Activated CD4-positive, alpha-beta T cell treated with anti-CD3 and anti-CD28 coated beads, Interleukin-2, amount 10 ng/mL, durations not matched to agents 24 days and 14 days (primary cell): ENCODE measurements at regions not wholly inside any gene's neighbourhood (a gene's known extent, or its start where the extent isn't known, plus 50 kb on each side); places are given as distances from the start of the nearest gene placed in this dataset.
"Not testable (repeated sequence)": the region's sequence is repeated elsewhere in the genome, so short reads cannot be mapped to it uniquely, and the experiment has no call there.

Experiments used
- DNase-seq: peaks from one replicate; pipeline ENCODE4 v3.0.0; 2022
- H3K27ac Mint-ChIP-seq: one replicate; pipeline ENCODE4 v1.8.0; 2022; ENCODE audit warnings: mild to moderate bottlenecking, mixed read lengths
- H3K27me3 Mint-ChIP-seq: one replicate; pipeline ENCODE4 v1.8.0; 2022; ENCODE audit warnings: mixed read lengths
- H3K36me3 Mint-ChIP-seq: one replicate; pipeline ENCODE4 v1.8.0; 2022; ENCODE audit warnings: low read depth, mild to moderate bottlenecking, mixed read lengths
- H3K4me1 Mint-ChIP-seq: one replicate; pipeline ENCODE4 v1.8.0; 2021; ENCODE audit warnings: mixed read lengths
- H3K4me3 Mint-ChIP-seq: one replicate; pipeline ENCODE4 v1.8.0; 2022; ENCODE audit warnings: mild to moderate bottlenecking, moderate library complexity, mixed read lengths
- H3K9me3 Mint-ChIP-seq: one replicate; pipeline ENCODE4 v1.8.0; 2021; ENCODE audit warnings: mixed read lengths
- intact Hi-C: fragments of 100-400 bp; cut with micrococcal nuclease; formaldehyde crosslinking; loops from one replicate; pipeline ENCODE4 v1.15.1; 2023

GRCh38 chr14:105697414-105697813 lies 171.0 kb downstream of the TMEM121 start:
- H3K4me3 Mint-ChIP-seq, H3K27ac Mint-ChIP-seq, DNase-seq, intact Hi-C loops, H3K9me3 Mint-ChIP-seq, H3K27me3 Mint-ChIP-seq, H3K36me3 Mint-ChIP-seq, H3K4me1 Mint-ChIP-seq: not testable (repeated sequence)

GRCh38 chr14:105697955-105698354 lies 171.6 kb downstream of the TMEM121 start:
- DNase-seq, H3K9me3 Mint-ChIP-seq, H3K36me3 Mint-ChIP-seq, H3K4me1 Mint-ChIP-seq, intact Hi-C loops, H3K4me3 Mint-ChIP-seq, H3K27me3 Mint-ChIP-seq: not testable (repeated sequence)
- H3K27ac Mint-ChIP-seq, result peak overlapping the region; percentile 22

GRCh38 chr14:105698940-105699556 lies 172.7 kb downstream of the TMEM121 start:
- intact Hi-C loops, H3K36me3 Mint-ChIP-seq, DNase-seq, H3K9me3 Mint-ChIP-seq, H3K27me3 Mint-ChIP-seq, H3K4me3 Mint-ChIP-seq, H3K27ac Mint-ChIP-seq, H3K4me1 Mint-ChIP-seq: not testable (repeated sequence)

- H3K4me1 Mint-ChIP-seq, DNase-seq, H3K27me3 Mint-ChIP-seq, H3K36me3 Mint-ChIP-seq, H3K9me3 Mint-ChIP-seq, intact Hi-C loops, H3K27ac Mint-ChIP-seq, H3K4me3 Mint-ChIP-seq: not testable (repeated sequence)
Observed at GRCh38 chr14:105699706-105700105, 173.3 kb downstream of the TMEM121 start.

GRCh38 chr14:105700146-105700545 lies 173.8 kb downstream of the TMEM121 start:
- intact Hi-C loops, H3K9me3 Mint-ChIP-seq, H3K27me3 Mint-ChIP-seq, H3K4me3 Mint-ChIP-seq, H3K36me3 Mint-ChIP-seq, DNase-seq, H3K4me1 Mint-ChIP-seq: not testable (repeated sequence)
- peak overlapping the region; percentile 2 for H3K27ac Mint-ChIP-seq

GRCh38 chr14:105700622-105701288 lies 174.4 kb downstream of the TMEM121 start:
- Mint-ChIP-seq H3K9me3 (no peaks in the 10 kb centered on the region), H3K27ac (peak overlapping the region; percentile 3), H3K27me3 (no peaks in the 10 kb centered on the region), H3K4me1 (peaks cover 5% of the 10 kb centered on the region), H3K36me3 (no peaks in the 10 kb centered on the region), H3K4me3 (no peak overlapping the region)
- no peak for DNase-seq
- intact Hi-C loops, result no loop called here

GRCh38 chr14:105701456-105702274 lies 175.3 kb downstream of the TMEM121 start:
- Mint-ChIP-seq H3K27ac (peak overlapping the region; percentile 71), H3K36me3 (no peaks in the 10 kb centered on the region), H3K9me3 (no peaks in the 10 kb centered on the region), H3K4me3 (no peak overlapping the region), H3K4me1 (peaks cover 5% of the 10 kb centered on the region), H3K27me3 (no peaks in the 10 kb centered on the region)
- intact Hi-C loops, result no loop called here
- DNase-seq, result no peak

- Mint-ChIP-seq H3K36me3 (no peaks in the 10 kb centered on the region), H3K27ac (no peak overlapping the region), H3K4me3 (no peak overlapping the region), H3K4me1 (peaks cover 5% of the 10 kb centered on the region), H3K9me3 (no peaks in the 10 kb centered on the region), H3K27me3 (no peaks in the 10 kb centered on the region)
- peak; percentile 52 for DNase-seq
- intact Hi-C loops, result no loop called here
Observed at GRCh38 chr14:105702275-105702817, 176.0 kb downstream of the TMEM121 start.

GRCh38 chr14:105703044-105703665 lies 176.8 kb downstream of the TMEM121 start:
- H3K4me1 Mint-ChIP-seq, H3K9me3 Mint-ChIP-seq, H3K36me3 Mint-ChIP-seq, H3K27me3 Mint-ChIP-seq, DNase-seq, H3K4me3 Mint-ChIP-seq, H3K27ac Mint-ChIP-seq, intact Hi-C loops: not testable (repeated sequence)

GRCh38 chr14:105704091-105704490 lies 177.7 kb downstream of the TMEM121 start:
- H3K9me3 Mint-ChIP-seq, DNase-seq, H3K4me3 Mint-ChIP-seq, intact Hi-C loops, H3K36me3 Mint-ChIP-seq, H3K27ac Mint-ChIP-seq, H3K27me3 Mint-ChIP-seq, H3K4me1 Mint-ChIP-seq: not testable (repeated sequence)

GRCh38 chr14:105704492-105704891 lies 178.1 kb downstream of the TMEM121 start:
- intact Hi-C loops, DNase-seq, H3K27ac Mint-ChIP-seq, H3K9me3 Mint-ChIP-seq, H3K4me1 Mint-ChIP-seq, H3K27me3 Mint-ChIP-seq, H3K4me3 Mint-ChIP-seq, H3K36me3 Mint-ChIP-seq: not testable (repeated sequence)

GRCh38 chr14:105705512-105705861 lies 179.1 kb downstream of the TMEM121 start:
- H3K9me3 Mint-ChIP-seq, H3K36me3 Mint-ChIP-seq, H3K27me3 Mint-ChIP-seq, intact Hi-C loops, H3K27ac Mint-ChIP-seq, H3K4me3 Mint-ChIP-seq, H3K4me1 Mint-ChIP-seq, DNase-seq: not testable (repeated sequence)

GRCh38 chr14:105705862-105706700 lies 179.7 kb downstream of the TMEM121 start:
- DNase-seq, H3K4me3 Mint-ChIP-seq, H3K27me3 Mint-ChIP-seq, H3K4me1 Mint-ChIP-seq, H3K9me3 Mint-ChIP-seq, H3K36me3 Mint-ChIP-seq, intact Hi-C loops, H3K27ac Mint-ChIP-seq: not testable (repeated sequence)
